Loucy (cell line): ENCODE measurements at regions not wholly inside any gene's neighbourhood (a gene's known extent, or its start where the extent isn't known, plus 50 kb on each side); places are given as distances from the start of the nearest gene placed in this dataset.

Source experiments
- H2AFZ ChIP-seq: fragments of 200-600 bp; sonication (generic); 2 replicates; pipeline ENCODE4 v1.6.0; 2016; ENCODE audit warnings: antibody characterized with exemption, mild to moderate bottlenecking, low read length, moderate library complexity
- H3F3A ChIP-seq: fragments of 200-600 bp; 2 replicates; pipeline ENCODE4 v1.6.0; 2016; ENCODE audit warnings: antibody characterized with exemption, low read depth, mild to moderate bottlenecking
- H3K27me3 ChIP-seq: fragments of 200-600 bp; sonication (generic); 2 replicates; pipeline ENCODE4 v1.6.1; 2014; ENCODE audit warnings: low read length, mild to moderate bottlenecking; ENCODE audit not compliant: insufficient read depth, poor library complexity, severe bottlenecking
- H3K36me3 ChIP-seq: fragments of 200-600 bp; sonication (generic); 2 replicates; pipeline ENCODE4 v1.6.1; 2016; ENCODE audit warnings: low read length; ENCODE audit not compliant: insufficient read depth
- H3K4me1 ChIP-seq: fragments of 200-600 bp; sonication (generic); 2 replicates; pipeline ENCODE4 v1.5.1; 2014; ENCODE audit warnings: low read length, mild to moderate bottlenecking; ENCODE audit not compliant: insufficient read depth, poor library complexity, severe bottlenecking
- H3K4me2 ChIP-seq: fragments of 200-600 bp; sonication (generic); 2 replicates; pipeline ENCODE4 v1.6.0; 2014; ENCODE audit warnings: antibody characterized with exemption, low read length, low read depth, mild to moderate bottlenecking; ENCODE audit not compliant: poor library complexity, severe bottlenecking
- H3K4me3 ChIP-seq: fragments of 200-600 bp; sonication (generic); 2 replicates; pipeline ENCODE4 v1.5.1; 2014; ENCODE audit warnings: low read length, mild to moderate bottlenecking, mixed read lengths; ENCODE audit not compliant: poor library complexity, severe bottlenecking
- H3K79me2 ChIP-seq: fragments of 200-600 bp; sonication (generic); 2 replicates; pipeline ENCODE4 v1.6.1; 2014; ENCODE audit warnings: low read length; ENCODE audit not compliant: insufficient read depth
- H3K9ac ChIP-seq: fragments of 200-600 bp; sonication (generic); 2 replicates; pipeline ENCODE4 v1.6.0; 2014; ENCODE audit warnings: mild to moderate bottlenecking, low read depth, low read length, moderate library complexity; ENCODE audit not compliant: poor library complexity, severe bottlenecking
- H3K9me2 ChIP-seq: fragments of 200-600 bp; sonication (generic); replicated peaks from 2 replicates; pipeline ENCODE4 v1.6.1; 2016; ENCODE audit warnings: low read depth, low read length, mixed read lengths
- H3K9me3 ChIP-seq: fragments of 200-600 bp; sonication (generic); 2 replicates; pipeline ENCODE4 v1.6.1; 2014; ENCODE audit warnings: mild to moderate bottlenecking, antibody characterized with exemption, low read length, low read depth; ENCODE audit not compliant: insufficient read depth
- H4K20me1 ChIP-seq: fragments of 200-600 bp; sonication (generic); 2 replicates; pipeline ENCODE4 v1.6.0; 2014; ENCODE audit warnings: antibody characterized with exemption, low read length, mild to moderate bottlenecking; ENCODE audit not compliant: insufficient read depth, poor library complexity, severe bottlenecking
- EZH2phosphoT487 ChIP-seq: fragments of 200-600 bp; IDR thresholded peaks from 2 replicates; pipeline ENCODE4 v1.6.1; 2018; ENCODE audit warnings: antibody characterized with exemption, mild to moderate bottlenecking, moderate library complexity, borderline replicate concordance
- TF ChIP-seq, protein P1 (sequence below): fragments of 200-600 bp; sonication (generic); conservative IDR thresholded peaks from 2 replicates; pipeline ENCODE4 v1.5.1; 2014; ENCODE audit warnings: mild to moderate bottlenecking, antibody characterized with exemption, low read length

DNA sequence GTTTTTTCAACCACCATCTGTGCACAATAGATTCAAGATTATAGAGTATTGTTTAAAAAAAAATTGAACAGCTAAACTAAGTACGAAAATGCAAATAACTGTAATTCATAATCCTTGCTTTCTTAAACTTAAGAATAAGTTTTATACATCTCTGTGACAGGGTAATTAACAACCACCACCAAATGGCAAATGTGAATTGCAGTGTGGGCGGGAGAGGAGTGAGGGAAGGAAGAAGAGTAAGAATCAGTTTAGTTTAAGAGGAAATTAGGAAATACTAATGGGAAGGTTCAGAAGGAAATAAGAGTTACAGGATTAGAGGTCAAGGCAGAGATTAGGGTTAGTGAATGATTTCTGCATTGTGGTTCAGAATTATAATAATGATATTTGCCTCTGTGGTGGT lies 430.9 kb downstream of the SPRY1 start:
- no peaks in the 10 kb centered on the region for H3F3A ChIP-seq
- H2AFZ ChIP-seq: no peak overlapping the region
- H3K36me3 ChIP-seq: no peaks in the 10 kb centered on the region
- no peaks in the 10 kb centered on the region for H3K9me2 ChIP-seq
- no peaks in the 10 kb centered on the region for H3K79me2 ChIP-seq
- no peak overlapping the region for H3K4me3 ChIP-seq
- H3K4me1 ChIP-seq: no peaks in the 10 kb centered on the region
- H3K4me2 ChIP-seq: no peak overlapping the region
- no peaks in the 10 kb centered on the region for H3K27me3 ChIP-seq
- no peaks in the 10 kb centered on the region for H3K9me3 ChIP-seq
- TF ChIP-seq EZH2phosphoT487: no peak
- TF ChIP-seq, protein P1, sequence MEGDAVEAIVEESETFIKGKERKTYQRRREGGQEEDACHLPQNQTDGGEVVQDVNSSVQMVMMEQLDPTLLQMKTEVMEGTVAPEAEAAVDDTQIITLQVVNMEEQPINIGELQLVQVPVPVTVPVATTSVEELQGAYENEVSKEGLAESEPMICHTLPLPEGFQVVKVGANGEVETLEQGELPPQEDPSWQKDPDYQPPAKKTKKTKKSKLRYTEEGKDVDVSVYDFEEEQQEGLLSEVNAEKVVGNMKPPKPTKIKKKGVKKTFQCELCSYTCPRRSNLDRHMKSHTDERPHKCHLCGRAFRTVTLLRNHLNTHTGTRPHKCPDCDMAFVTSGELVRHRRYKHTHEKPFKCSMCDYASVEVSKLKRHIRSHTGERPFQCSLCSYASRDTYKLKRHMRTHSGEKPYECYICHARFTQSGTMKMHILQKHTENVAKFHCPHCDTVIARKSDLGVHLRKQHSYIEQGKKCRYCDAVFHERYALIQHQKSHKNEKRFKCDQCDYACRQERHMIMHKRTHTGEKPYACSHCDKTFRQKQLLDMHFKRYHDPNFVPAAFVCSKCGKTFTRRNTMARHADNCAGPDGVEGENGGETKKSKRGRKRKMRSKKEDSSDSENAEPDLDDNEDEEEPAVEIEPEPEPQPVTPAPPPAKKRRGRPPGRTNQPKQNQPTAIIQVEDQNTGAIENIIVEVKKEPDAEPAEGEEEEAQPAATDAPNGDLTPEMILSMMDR: no peak
- no peak overlapping the region for H3K9ac ChIP-seq
- H4K20me1 ChIP-seq: no peaks in the 10 kb centered on the region

- no peak overlapping the region for H3K9ac ChIP-seq
- H3K4me1 ChIP-seq: no peaks in the 10 kb centered on the region
- H4K20me1 ChIP-seq: no peaks in the 10 kb centered on the region
- H3K9me3 ChIP-seq: no peaks in the 10 kb centered on the region
- TF ChIP-seq, protein P1: no peak
- no peak for TF ChIP-seq EZH2phosphoT487
- no peaks in the 10 kb centered on the region for H3K9me2 ChIP-seq
- H3K79me2 ChIP-seq: no peaks in the 10 kb centered on the region
- no peak overlapping the region for H2AFZ ChIP-seq
- no peaks in the 10 kb centered on the region for H3K27me3 ChIP-seq
- H3K4me3 ChIP-seq: no peak overlapping the region
- no peak overlapping the region for H3K4me2 ChIP-seq
- no peaks in the 10 kb centered on the region for H3K36me3 ChIP-seq
- H3F3A ChIP-seq: no peaks in the 10 kb centered on the region
Observed at GRCh38 chr4:123830930-123831329, 434.3 kb downstream of the SPRY1 start.

DNA sequence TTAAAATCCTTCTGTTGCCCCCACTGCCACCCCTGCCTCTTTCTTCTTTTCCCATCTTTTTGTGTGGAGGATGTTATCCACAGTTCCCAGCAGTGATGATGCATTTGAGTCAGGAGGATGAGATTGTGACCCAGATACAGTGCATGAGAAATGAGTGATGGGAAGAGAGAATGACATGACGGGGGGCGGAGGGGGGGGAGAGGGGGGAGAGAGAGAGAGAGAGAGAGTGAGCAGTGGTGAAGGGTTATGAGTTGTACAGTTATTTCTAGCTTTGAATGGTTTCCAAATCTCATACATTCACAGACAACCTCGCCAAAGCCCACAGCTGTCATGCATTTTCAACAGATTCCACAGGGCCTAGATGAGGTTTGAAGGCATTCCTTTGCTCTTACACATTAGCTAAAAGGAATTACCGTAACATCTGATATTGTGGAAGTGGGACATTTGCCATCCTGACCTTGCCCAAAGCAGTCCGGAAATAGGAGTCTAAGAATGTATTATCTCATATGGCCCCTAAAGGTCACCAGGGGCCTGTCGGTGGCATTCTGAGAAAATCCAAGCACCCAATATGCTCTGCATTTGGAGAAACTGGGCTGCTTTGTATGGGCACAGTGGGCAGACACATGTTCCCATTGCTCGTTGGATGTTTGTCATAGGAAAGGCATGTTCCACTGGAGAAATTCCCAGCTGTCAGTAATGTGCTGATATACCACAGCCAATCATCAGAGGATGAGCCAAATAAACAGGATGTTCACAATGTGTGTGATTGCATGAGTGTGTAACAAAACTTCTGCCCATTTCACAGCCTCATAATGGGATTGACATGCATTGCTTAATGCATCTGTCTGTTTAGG lies 435.8 kb downstream of the SPRY1 start:
- H3K9ac ChIP-seq: no peak overlapping the region
- no peaks in the 10 kb centered on the region for H3K36me3 ChIP-seq
- H3K4me1 ChIP-seq: no peaks in the 10 kb centered on the region
- H3K27me3 ChIP-seq: no peaks in the 10 kb centered on the region
- no peak overlapping the region for H3K4me3 ChIP-seq
- H4K20me1 ChIP-seq: no peaks in the 10 kb centered on the region
- H3K79me2 ChIP-seq: no peaks in the 10 kb centered on the region
- TF ChIP-seq, protein P1: no peak
- TF ChIP-seq EZH2phosphoT487: no peak
- H3K4me2 ChIP-seq: no peak overlapping the region
- H3K9me3 ChIP-seq: no peaks in the 10 kb centered on the region
- H3F3A ChIP-seq: no peaks in the 10 kb centered on the region
- no peaks in the 10 kb centered on the region for H3K9me2 ChIP-seq
- H2AFZ ChIP-seq: no peak overlapping the region
